ENCODE measurements at regions not wholly inside any gene's neighbourhood (a gene's known extent, or its start where the extent isn't known, plus 50 kb on each side); places are given as distances from the start of the nearest gene placed in this dataset.

DNA sequence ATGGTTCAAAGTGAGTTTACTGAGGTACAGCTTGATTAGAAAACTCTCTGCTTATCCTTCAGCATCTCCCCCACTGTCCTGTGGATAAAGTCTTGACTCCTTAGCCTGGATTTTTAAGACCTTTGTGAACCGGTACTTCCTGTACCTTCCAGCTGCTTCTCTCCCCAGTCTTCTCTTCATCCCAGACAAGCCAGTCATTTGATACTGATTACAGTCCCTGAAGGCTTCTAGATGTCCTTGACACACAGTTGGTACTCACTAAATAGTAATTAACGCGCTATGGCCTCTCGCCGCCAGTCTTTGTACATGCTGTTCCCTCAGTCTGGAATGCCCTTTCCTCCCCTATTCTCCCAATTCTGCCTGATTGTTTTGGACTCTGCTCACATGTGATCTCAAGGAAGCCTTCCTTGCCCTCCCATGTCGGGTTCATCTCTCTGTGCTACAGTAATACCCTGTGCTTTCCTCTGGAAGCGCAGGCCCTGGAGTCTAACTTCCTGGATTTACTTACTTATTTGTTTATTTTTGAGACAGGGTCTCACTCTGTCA is 50.6 kb upstream of the PTGR2 start:
- no peak for DNase-seq
- no peaks in the 10 kb centered on the region for H3K36me3 Mint-ChIP-seq

DNA sequence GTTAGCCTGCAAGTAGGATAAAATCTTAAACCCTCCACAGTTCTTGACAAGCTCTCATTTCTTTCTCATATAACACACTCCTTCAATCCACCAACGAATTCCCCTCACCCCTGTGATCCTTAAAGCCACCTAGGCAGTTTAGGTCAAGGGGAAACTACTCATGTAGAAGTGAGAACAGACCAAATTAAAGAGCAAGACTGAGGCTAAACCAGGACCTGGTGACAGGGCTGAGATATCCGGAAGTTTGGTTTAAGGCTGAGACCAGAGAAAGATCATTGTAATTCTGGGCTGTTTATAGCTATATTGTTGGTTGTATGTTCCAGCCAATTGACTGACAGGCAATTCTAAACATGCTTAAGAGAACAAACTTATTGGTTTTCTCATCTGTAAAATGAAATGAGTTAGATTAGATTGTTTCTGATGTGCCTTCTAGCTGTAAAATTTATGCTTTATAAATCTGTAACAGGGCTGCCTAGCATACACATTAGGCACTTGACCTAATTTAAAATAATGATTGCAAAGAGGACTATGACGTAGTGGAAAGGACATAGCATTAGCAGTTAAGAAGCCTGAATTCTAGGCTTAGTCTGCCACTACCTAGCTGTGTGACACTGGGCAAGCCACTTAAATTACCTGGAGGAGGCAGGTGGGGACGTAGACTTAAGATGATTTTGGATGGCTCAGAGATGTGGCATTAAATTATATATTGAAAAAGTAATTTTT is 53.9 kb upstream of the PTGR2 start:
- Mint-ChIP-seq H3K27me3 (no peaks in the 10 kb centered on the region), H3K36me3 (no peaks in the 10 kb centered on the region), H3K27ac (no peak overlapping the region), H3K9me3 (no peaks in the 10 kb centered on the region), H3K4me1 (peaks cover 4% of the 10 kb centered on the region), H3K4me3 (no peak overlapping the region)
- DNase-seq = no peak

More for the DNA sequence above, 50.6 kb upstream of the PTGR2 start:
- no peaks in the 10 kb centered on the region for H3K9me3 Mint-ChIP-seq
- H3K4me3 Mint-ChIP-seq = no peak overlapping the region
- no peaks in the 10 kb centered on the region for H3K27me3 Mint-ChIP-seq
- no peak overlapping the region for H3K27ac Mint-ChIP-seq
- peaks cover 4% of the 10 kb centered on the region for H3K4me1 Mint-ChIP-seq

DNA sequence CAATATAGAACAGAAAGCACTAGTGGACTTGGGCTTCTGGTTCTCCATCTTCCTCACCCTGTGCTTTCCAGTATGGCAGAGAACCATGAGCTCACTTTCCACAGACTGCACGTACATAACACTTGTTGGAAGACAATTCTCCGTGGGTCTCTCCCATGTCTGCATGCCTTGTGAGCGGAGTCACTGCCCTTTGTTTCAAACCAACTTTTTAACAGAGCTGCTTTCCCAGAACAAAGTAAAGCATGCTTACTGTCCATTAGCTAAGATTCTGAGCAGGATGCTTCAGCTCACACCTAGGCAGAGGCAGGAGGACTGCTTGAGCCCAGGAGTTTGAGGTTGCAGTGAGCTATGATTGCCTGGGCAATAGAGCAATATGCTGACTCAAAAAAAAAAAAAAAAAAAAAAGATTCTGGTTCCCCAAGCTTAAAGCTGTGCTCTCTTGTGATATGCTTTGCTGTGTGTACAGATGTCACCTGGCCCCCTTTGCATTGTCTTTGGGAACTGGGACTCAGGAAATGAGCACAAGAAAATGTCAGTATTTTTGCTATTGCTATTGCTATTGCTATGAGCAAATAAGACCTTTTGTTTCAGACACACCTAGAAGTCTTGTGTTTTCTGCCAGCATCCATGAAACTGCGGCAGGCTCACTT is 54.6 kb upstream of the PTGR2 start:
- H3K27me3 Mint-ChIP-seq = no peaks in the 10 kb centered on the region
- H3K36me3 Mint-ChIP-seq = no peaks in the 10 kb centered on the region
- no peak overlapping the region for H3K27ac Mint-ChIP-seq
- no peak for DNase-seq
- no peak overlapping the region for H3K4me3 Mint-ChIP-seq
- no peaks in the 10 kb centered on the region for H3K9me3 Mint-ChIP-seq
- peaks cover 4% of the 10 kb centered on the region for H3K4me1 Mint-ChIP-seq

DNA sequence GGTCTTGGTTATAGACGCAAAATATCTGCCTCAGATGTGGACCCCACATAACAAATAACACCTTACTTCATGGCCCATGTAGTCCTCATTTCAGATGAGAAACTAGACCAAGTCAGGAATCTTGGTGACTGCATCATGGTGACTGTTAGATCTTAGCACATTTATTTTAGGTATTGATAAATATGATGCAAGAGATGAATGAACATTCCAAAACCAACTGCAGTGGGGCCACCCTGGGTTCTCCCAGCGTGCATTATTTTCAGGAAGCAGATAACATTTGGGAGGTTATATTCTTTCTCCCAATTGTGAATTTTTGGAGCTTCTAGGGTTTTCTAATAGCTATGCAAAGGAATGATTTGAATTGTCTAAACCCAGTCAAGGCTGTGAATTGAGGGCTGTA is 55.2 kb upstream of the PTGR2 start:
- Mint-ChIP-seq H3K9me3 (no peaks in the 10 kb centered on the region), H3K36me3 (no peaks in the 10 kb centered on the region), H3K4me1 (peaks cover 4% of the 10 kb centered on the region), H3K4me3 (no peak overlapping the region), H3K27ac (no peak overlapping the region), H3K27me3 (no peaks in the 10 kb centered on the region)
- DNase-seq = no peak

DNA sequence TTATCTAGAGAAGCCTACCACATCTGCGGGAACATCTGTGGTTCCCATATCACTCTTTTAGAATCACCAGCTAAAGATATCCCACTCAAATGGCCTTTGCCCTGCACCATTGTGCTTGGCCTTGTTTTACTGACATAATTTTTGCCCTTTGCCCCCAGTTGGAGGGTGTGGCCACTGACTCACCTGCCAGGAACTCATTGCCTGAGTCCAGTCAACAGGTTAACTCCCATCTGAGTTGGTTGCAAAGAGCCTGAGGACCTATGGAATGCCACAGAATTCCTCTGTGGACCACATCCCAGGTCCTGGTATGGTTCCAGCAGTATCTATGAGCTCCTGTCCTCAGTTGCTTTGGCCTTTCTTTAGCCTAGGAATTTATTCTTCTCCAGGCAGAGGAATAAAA is 55.7 kb upstream of the PTGR2 start:
- Mint-ChIP-seq H3K27ac (no peak overlapping the region), H3K9me3 (no peaks in the 10 kb centered on the region), H3K4me3 (no peak overlapping the region), H3K4me1 (peaks cover 4% of the 10 kb centered on the region), H3K27me3 (no peaks in the 10 kb centered on the region), H3K36me3 (no peaks in the 10 kb centered on the region)
- DNase-seq = no peak

DNA sequence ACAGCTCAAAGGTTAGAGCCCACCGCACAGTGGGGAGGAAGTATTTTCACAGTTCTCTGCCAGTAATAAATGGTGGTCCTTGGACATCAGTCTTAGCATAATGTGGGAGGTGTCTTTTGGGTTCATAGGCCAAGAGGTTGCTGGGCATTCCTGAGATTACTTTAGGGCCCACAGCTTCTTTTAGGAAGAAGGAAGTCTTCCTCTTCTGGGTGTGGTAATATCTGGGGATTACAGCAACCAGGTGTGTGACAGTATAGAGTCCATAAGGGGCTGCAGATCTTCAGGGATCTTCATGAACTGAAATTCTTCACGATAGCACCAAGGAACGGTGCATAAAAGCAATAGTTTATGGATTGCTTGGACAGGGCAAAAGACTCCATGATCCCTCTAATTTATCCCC is 56.2 kb upstream of the PTGR2 start:
- Mint-ChIP-seq H3K36me3 (no peaks in the 10 kb centered on the region), H3K9me3 (no peaks in the 10 kb centered on the region), H3K4me3 (no peak overlapping the region), H3K27ac (no peak overlapping the region), H3K4me1 (peaks cover 6% of the 10 kb centered on the region), H3K27me3 (no peaks in the 10 kb centered on the region)
- DNase-seq = no peak

DNA sequence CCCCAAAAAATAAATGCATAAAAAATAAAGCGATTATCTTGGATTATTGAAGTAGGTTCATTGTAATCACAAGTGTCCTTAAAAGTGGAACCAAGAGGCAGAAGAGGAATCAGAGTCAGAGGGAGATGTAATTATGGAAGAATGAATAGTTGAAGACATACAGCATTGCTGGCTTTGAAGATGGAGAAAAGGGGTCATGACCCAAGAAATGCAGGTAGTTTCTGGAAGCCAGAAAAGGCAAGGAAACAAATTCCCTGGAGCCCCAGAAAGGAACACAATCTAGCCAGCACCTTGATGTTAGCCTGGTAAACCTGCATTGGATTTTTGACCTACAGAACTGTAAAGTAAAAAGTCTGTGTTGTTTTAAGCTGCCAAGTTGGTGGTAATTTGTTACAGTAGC is 57.5 kb upstream of the PTGR2 start:
- no peak for DNase-seq
- Mint-ChIP-seq H3K4me3 (no peak overlapping the region), H3K9me3 (no peaks in the 10 kb centered on the region), H3K27me3 (no peaks in the 10 kb centered on the region), H3K27ac (no peak overlapping the region), H3K4me1 (peaks cover 16% of the 10 kb centered on the region), H3K36me3 (no peaks in the 10 kb centered on the region)

DNA sequence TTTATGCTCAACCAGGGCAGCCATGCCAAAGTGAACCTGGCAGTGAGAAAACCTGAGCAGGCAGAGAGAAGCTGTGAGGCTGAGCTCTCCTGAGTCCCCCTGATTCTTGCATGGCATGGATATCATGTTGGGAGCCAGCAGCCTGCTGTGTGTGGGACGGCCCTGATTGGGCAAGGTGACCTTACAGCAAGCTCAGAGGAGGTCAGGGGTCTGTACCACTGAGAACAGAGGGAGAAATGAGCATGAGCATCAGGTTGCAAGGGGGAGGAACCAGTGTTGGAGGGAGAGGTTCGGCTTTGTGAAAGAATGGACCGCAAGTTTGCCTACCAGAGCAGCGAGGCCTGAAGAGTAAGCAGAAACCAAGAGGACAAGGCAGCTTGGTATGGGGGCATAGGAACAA is 59.1 kb upstream of the PTGR2 start:
- no peaks in the 10 kb centered on the region for H3K36me3 Mint-ChIP-seq
- H3K27ac Mint-ChIP-seq = no peak overlapping the region
- no peak overlapping the region for H3K4me3 Mint-ChIP-seq
- no peaks in the 10 kb centered on the region for H3K27me3 Mint-ChIP-seq
- no peaks in the 10 kb centered on the region for H3K9me3 Mint-ChIP-seq
- peaks cover 29% of the 10 kb centered on the region for H3K4me1 Mint-ChIP-seq
- no peak for DNase-seq

DNA sequence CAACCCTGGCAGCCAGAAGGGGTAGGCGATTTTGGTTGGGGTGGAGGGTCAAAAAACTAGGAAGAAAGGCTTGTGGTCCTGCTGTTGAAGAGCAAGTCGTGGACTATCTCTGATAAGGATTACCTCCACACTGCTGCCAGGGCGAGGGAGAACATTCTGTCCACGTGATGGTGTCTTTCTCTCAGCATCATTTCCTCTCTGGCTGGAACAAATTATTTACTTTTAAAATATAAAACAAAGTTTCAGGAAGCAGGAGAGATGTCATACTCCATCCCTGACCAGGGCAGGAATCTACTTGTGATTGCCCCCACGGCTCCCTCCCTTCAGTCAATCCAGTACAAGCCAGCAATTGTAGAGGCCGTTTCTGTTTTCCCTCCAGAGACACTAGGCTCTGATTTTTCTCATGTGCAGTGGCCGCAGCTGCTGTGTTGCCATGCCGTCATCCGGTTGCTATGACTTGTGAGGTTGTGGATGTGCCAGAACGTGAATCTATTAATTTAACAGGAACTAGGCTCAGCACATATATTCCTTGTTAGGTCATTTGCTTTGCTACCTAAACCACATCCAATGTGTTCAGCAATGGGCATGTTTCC is 61.5 kb upstream of the PTGR2 start:
- Mint-ChIP-seq H3K9me3 (no peaks in the 10 kb centered on the region), H3K36me3 (peaks cover 3% of the 10 kb centered on the region), H3K27me3 (no peaks in the 10 kb centered on the region), H3K27ac (peak overlapping the region; percentile 46), H3K4me1 (peaks cover 39% of the 10 kb centered on the region), H3K4me3 (no peak overlapping the region)
- no peak for DNase-seq

- Mint-ChIP-seq H3K4me3 (peak overlapping the region; percentile 84), H3K27ac (peak overlapping the region; percentile 99), H3K36me3 (peaks cover 5% of the 10 kb centered on the region), H3K27me3 (no peaks in the 10 kb centered on the region), H3K9me3 (no peaks in the 10 kb centered on the region), H3K4me1 (peaks cover 50% of the 10 kb centered on the region)
- DNase-seq = no peak
Observed at GRCh38 chr14:73788701-73789551, 62.7 kb upstream of the PTGR2 start.

GRCh38 chr14:73788317-73788598 is 63.4 kb upstream of the PTGR2 start:
- Mint-ChIP-seq H3K4me3 (peak overlapping the region; percentile 84), H3K27ac (peak overlapping the region; percentile 99), H3K4me1 (peaks cover 56% of the 10 kb centered on the region), H3K36me3 (peaks cover 8% of the 10 kb centered on the region), H3K27me3 (no peaks in the 10 kb centered on the region), H3K9me3 (no peaks in the 10 kb centered on the region)
- DNase-seq = no peak

DNA sequence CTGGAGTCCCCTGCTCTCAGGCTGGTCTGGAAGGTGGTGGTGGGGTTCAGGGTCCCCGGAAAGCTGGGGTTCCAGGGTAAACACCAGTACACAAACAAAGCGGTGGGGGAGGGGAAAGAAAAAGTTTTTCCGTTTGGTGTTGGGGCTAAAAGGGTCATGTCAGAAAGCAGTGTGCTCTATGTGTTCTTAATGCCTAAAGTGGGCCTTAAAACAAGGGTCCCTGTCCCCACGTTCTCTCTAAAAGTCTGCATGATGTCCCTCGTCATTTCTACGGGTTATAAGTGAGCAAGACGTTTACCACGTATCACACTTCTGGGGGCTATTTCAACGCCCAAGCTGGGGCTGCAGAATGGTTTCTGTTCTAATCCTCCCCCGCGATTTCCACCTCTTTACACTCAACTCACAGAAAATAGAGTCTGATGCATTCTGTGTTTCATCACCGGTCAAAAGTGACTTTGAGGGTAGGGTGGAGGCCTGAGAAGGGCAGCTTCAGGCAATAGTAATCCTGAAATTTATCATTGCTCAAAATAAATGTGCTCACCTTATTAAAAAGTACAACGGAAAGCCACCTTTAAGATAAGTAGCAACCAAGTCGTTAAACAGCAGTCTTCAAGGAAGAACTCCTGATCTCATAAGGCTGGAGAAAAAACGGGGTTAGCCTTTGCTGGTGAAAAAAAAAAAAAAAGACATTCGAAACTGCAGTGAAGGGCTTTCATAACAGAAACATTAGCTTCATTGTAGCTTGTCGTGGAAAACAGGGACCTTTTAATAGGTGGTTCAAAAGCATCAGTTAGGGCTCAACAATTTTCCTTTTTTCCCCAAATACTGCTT is 63.9 kb upstream of the PTGR2 start:
- no peaks in the 10 kb centered on the region for H3K9me3 Mint-ChIP-seq

GRCh38 chr14:73786636-73787485 is 64.8 kb upstream of the PTGR2 start:
- H3K4me1 Mint-ChIP-seq = peaks cover 65% of the 10 kb centered on the region
- H3K4me3 Mint-ChIP-seq = peak overlapping the region; percentile 92
- peak; percentile 73 for DNase-seq
- no peaks in the 10 kb centered on the region for H3K27me3 Mint-ChIP-seq
- peak overlapping the region; percentile 99 for H3K27ac Mint-ChIP-seq
- H3K36me3 Mint-ChIP-seq = peaks cover 15% of the 10 kb centered on the region
- H3K9me3 Mint-ChIP-seq = no peaks in the 10 kb centered on the region

More for the DNA sequence above, 63.9 kb upstream of the PTGR2 start:
- Mint-ChIP-seq H3K27ac (peak overlapping the region; percentile 99), H3K4me3 (peak overlapping the region; percentile 84), H3K27me3 (no peaks in the 10 kb centered on the region), H3K36me3 (peaks cover 12% of the 10 kb centered on the region), H3K4me1 (peaks cover 62% of the 10 kb centered on the region)
- peak; percentile 71 for DNase-seq

Data from activated naive CD8-positive, alpha-beta T cell treated with anti-CD3 and anti-CD28 coated beads for 36 hours (primary cell).